Activated effector memory CD4-positive, alpha-beta T cell treated with Interleukin-2 at 50 U/mL for 16 hours (primary cell): ENCODE measurements at regions not wholly inside any gene's neighbourhood (a gene's known extent, or its start where the extent isn't known, plus 50 kb on each side); places are given as distances from the start of the nearest gene placed in this dataset.

Experiments used
- DNase-seq: peaks from one replicate; pipeline ENCODE4 v3.0.0-alpha.2; 2020

GRCh38 chr6:11633741-11634509 is 96.4 kb downstream of the TMEM170B start:
- DNase-seq, result no peak

- DNase-seq, result no peak
Measured at GRCh38 chr6:11634948-11635347, 97.4 kb downstream of the TMEM170B start.

GRCh38 chr6:11636121-11636520 is 98.6 kb downstream of the TMEM170B start:
- DNase-seq, result no peak

GRCh38 chr6:11637266-11637665 is 99.7 kb downstream of the TMEM170B start:
- no peak for DNase-seq

- DNase-seq, result no peak
Measured at GRCh38 chr6:11639376-11640235, 102.1 kb downstream of the TMEM170B start.

GRCh38 chr6:11640486-11640885 is 102.9 kb downstream of the TMEM170B start:
- DNase-seq, result no peak

GRCh38 chr6:11644071-11644470 is 106.5 kb downstream of the TMEM170B start:
- no peak for DNase-seq

- no peak for DNase-seq
Measured at GRCh38 chr6:11644601-11645000, 107.1 kb downstream of the TMEM170B start.

- DNase-seq, result no peak
Measured at GRCh38 chr6:11645016-11645415, 107.5 kb downstream of the TMEM170B start.

GRCh38 chr6:11648436-11648775 is 110.9 kb downstream of the TMEM170B start:
- DNase-seq, result no peak

GRCh38 chr6:11648889-11649288 is 111.3 kb downstream of the TMEM170B start:
- DNase-seq, result no peak

GRCh38 chr6:11650025-11650696 is 112.6 kb downstream of the TMEM170B start:
- DNase-seq, result no peak

GRCh38 chr6:11650711-11651110 is 113.2 kb downstream of the TMEM170B start:
- DNase-seq, result no peak

GRCh38 chr6:11653028-11653583 is 115.6 kb downstream of the TMEM170B start:
- DNase-seq, result peak; percentile 10

GRCh38 chr6:11654876-11655275 is 117.3 kb downstream of the TMEM170B start:
- no peak for DNase-seq

- no peak for DNase-seq
Measured at GRCh38 chr6:11656491-11656890, 118.9 kb downstream of the TMEM170B start.

GRCh38 chr6:11659757-11660156 is 118.8 kb downstream of the ADTRP start:
- DNase-seq, result no peak

GRCh38 chr6:11662323-11662722 is 116.3 kb downstream of the ADTRP start:
- DNase-seq, result no peak

GRCh38 chr6:11663519-11663918 is 115.1 kb downstream of the ADTRP start:
- DNase-seq, result no peak
